Ectodermal cell (in vitro differentiated cells): ENCODE measurements at regions not wholly inside any gene's neighbourhood (a gene's known extent, or its start where the extent isn't known, plus 50 kb on each side); places are given as distances from the start of the nearest gene placed in this dataset.
"Not testable (repeated sequence)": the region's sequence is repeated elsewhere in the genome, so short reads cannot be mapped to it uniquely, and the experiment has no call there.

Experiments
- H3K27ac ChIP-seq: 2 replicates; pipeline ENCODE4 v1.7.0; 2013; ENCODE audit warnings: mild to moderate bottlenecking, low read depth, low read length; ENCODE audit not compliant: insufficient read depth, poor library complexity, severe bottlenecking
- H3K27me3 ChIP-seq: 2 replicates; pipeline ENCODE4 v1.7.0; 2013; ENCODE audit warnings: mild to moderate bottlenecking, low read length; ENCODE audit not compliant: insufficient read depth, control insufficient read depth, poor library complexity, severe bottlenecking
- H3K36me3 ChIP-seq: one replicate; pipeline ENCODE4 v1.7.0; 2013; ENCODE audit warnings: low read length; ENCODE audit not compliant: control insufficient read depth, insufficient read depth
- H3K4me1 ChIP-seq: one replicate; pipeline ENCODE4 v1.7.0; 2013; ENCODE audit warnings: low read length; ENCODE audit not compliant: control insufficient read depth, insufficient read depth
- H3K4me3 ChIP-seq: 2 replicates; pipeline ENCODE4 v1.7.0; 2013; ENCODE audit warnings: low read depth, low read length, control low read depth; ENCODE audit not compliant: insufficient read depth
- H3K9me3 ChIP-seq: 2 replicates; pipeline ENCODE4 v1.7.0; 2013; ENCODE audit warnings: mild to moderate bottlenecking, low read length, moderate library complexity; ENCODE audit not compliant: control insufficient read depth
- WGBS, 2 experiments: methylation state at CpG; one replicate each; pipeline ENCODE4 v1.1.7; 2013; ENCODE audit warnings: missing lambda C conversion rate in 2 of 2; 5-methylcytosine and 5-hydroxymethylcytosine counted together

GRCh38 chr1:228940926-228941325 is 205.6 kb downstream of the RHOU start:
- H3K9me3 ChIP-seq = no peaks in the 10 kb centered on the region
- peaks cover 18% of the 10 kb centered on the region for H3K4me1 ChIP-seq
- WGBS, 2 experiments = 92 to 93% methylated on average over 6 of the region's 6 CpGs
- no peak overlapping the region for H3K27ac ChIP-seq
- no peak overlapping the region for H3K4me3 ChIP-seq
- H3K36me3 ChIP-seq = no peaks in the 10 kb centered on the region
- H3K27me3 ChIP-seq = no peaks in the 10 kb centered on the region

GRCh38 chr1:228941666-228942065 is 206.4 kb downstream of the RHOU start:
- no peaks in the 10 kb centered on the region for H3K9me3 ChIP-seq
- no peak overlapping the region for H3K4me3 ChIP-seq
- WGBS, 2 experiments = 96 to 100% methylated on average over 1 of the region's 1 CpG
- H3K4me1 ChIP-seq = peaks cover 18% of the 10 kb centered on the region
- H3K27me3 ChIP-seq = no peaks in the 10 kb centered on the region
- no peak overlapping the region for H3K27ac ChIP-seq
- no peaks in the 10 kb centered on the region for H3K36me3 ChIP-seq

- H3K4me3 ChIP-seq = no peak overlapping the region
- H3K9me3 ChIP-seq = no peaks in the 10 kb centered on the region
- H3K36me3 ChIP-seq = no peaks in the 10 kb centered on the region
- H3K4me1 ChIP-seq = peaks cover 7% of the 10 kb centered on the region
- no peaks in the 10 kb centered on the region for H3K27me3 ChIP-seq
- WGBS, 2 experiments = 93 to 96% methylated on average over 4 of the region's 4 CpGs
- no peak overlapping the region for H3K27ac ChIP-seq
Observed at GRCh38 chr1:228943436-228943835, 208.2 kb downstream of the RHOU start.

GRCh38 chr1:228944296-228944695 is 209.0 kb downstream of the RHOU start:
- H3K27me3 ChIP-seq = no peaks in the 10 kb centered on the region
- WGBS, 2 experiments = 94 to 95% methylated on average over 1 to 2 of the region's 2 CpGs
- H3K9me3 ChIP-seq = no peaks in the 10 kb centered on the region
- H3K4me1 ChIP-seq = peaks cover 7% of the 10 kb centered on the region
- H3K4me3 ChIP-seq = no peak overlapping the region
- no peaks in the 10 kb centered on the region for H3K36me3 ChIP-seq
- no peak overlapping the region for H3K27ac ChIP-seq

GRCh38 chr1:228944935-228945371 is 209.7 kb downstream of the RHOU start:
- Histone ChIP-seq H3K36me3 (no peaks in the 10 kb centered on the region), H3K9me3 (no peaks in the 10 kb centered on the region), H3K27me3 (no peaks in the 10 kb centered on the region), H3K4me3 (no peak overlapping the region), H3K27ac (no peak overlapping the region), H3K4me1 (peaks cover 7% of the 10 kb centered on the region)
- 92 to 97% methylated on average over 5 of the region's 5 CpGs for WGBS, 2 experiments

GRCh38 chr1:228945885-228946284 is 210.6 kb downstream of the RHOU start:
- peaks cover under 1% of the 10 kb centered on the region for H3K4me1 ChIP-seq
- H3K9me3 ChIP-seq = no peaks in the 10 kb centered on the region
- H3K4me3 ChIP-seq = no peak overlapping the region
- H3K27me3 ChIP-seq = no peaks in the 10 kb centered on the region
- 97 to 100% methylated on average over 3 of the region's 3 CpGs for WGBS, 2 experiments
- no peaks in the 10 kb centered on the region for H3K36me3 ChIP-seq
- no peak overlapping the region for H3K27ac ChIP-seq

GRCh38 chr1:228949617-228950016 is 214.3 kb downstream of the RHOU start:
- 94 to 96% methylated on average over 9 of the region's 9 CpGs for WGBS, 2 experiments
- not testable (repeated sequence) for H3K4me3 ChIP-seq, H3K9me3 ChIP-seq, H3K4me1 ChIP-seq, H3K36me3 ChIP-seq, H3K27me3 ChIP-seq, H3K27ac ChIP-seq

GRCh38 chr1:228953207-228953606 is 217.9 kb downstream of the RHOU start:
- Histone ChIP-seq H3K4me3 (no peak overlapping the region), H3K36me3 (no peaks in the 10 kb centered on the region), H3K9me3 (peaks cover 2% of the 10 kb centered on the region), H3K27me3 (no peaks in the 10 kb centered on the region), H3K4me1 (no peaks in the 10 kb centered on the region), H3K27ac (no peak overlapping the region)
- 88 to 95% methylated on average over 4 of the region's 4 CpGs for WGBS, 2 experiments

GRCh38 chr1:228953808-228954207 is 218.5 kb downstream of the RHOU start:
- 95 to 96% methylated on average over 11 of the region's 11 CpGs for WGBS, 2 experiments
- H3K9me3 ChIP-seq, H3K27me3 ChIP-seq, H3K27ac ChIP-seq, H3K4me1 ChIP-seq, H3K36me3 ChIP-seq, H3K4me3 ChIP-seq: not testable (repeated sequence)

- H3K9me3 ChIP-seq = peaks cover 2% of the 10 kb centered on the region
- no peak overlapping the region for H3K4me3 ChIP-seq
- no peaks in the 10 kb centered on the region for H3K4me1 ChIP-seq
- H3K27me3 ChIP-seq = no peaks in the 10 kb centered on the region
- H3K36me3 ChIP-seq = no peaks in the 10 kb centered on the region
- H3K27ac ChIP-seq = no peak overlapping the region
- WGBS, 2 experiments = 92 to 100% methylated on average over 1 of the region's 1 CpG
Observed at GRCh38 chr1:228955691-228956090, 220.4 kb downstream of the RHOU start.

- no peaks in the 10 kb centered on the region for H3K36me3 ChIP-seq
- WGBS, 2 experiments = 95 to 96% methylated on average over 5 of the region's 5 CpGs
Observed at GRCh38 chr1:228956864-228957263, 221.6 kb downstream of the RHOU start.

More at GRCh38 chr1:228956864-228957263, 221.6 kb downstream of the RHOU start:
- Histone ChIP-seq H3K4me3 (no peak overlapping the region), H3K27me3 (no peaks in the 10 kb centered on the region), H3K27ac (no peak overlapping the region), H3K9me3 (peaks cover 2% of the 10 kb centered on the region), H3K4me1 (no peaks in the 10 kb centered on the region)
